Activated T-cell treated with anti-CD3 and anti-CD28 coated beads, Interleukin-2, amount 50 U/mL, for 72 hours (primary cell): ENCODE measurements at regions not wholly inside any gene's neighbourhood (a gene's known extent, or its start where the extent isn't known, plus 50 kb on each side); places are given as distances from the start of the nearest gene placed in this dataset.
"Not testable (repeated sequence)": the region's sequence is repeated elsewhere in the genome, so short reads cannot be mapped to it uniquely, and the experiment has no call there.

ENCODE experiments used
- ATAC-seq, 2 donors: fragments of 150-1000 bp; cut with Tn5 transposase; replicated peaks in 1 of 2; 2 replicates each; pipeline ENCODE4 v1.10.0; 2021; ENCODE audit warnings: moderate library complexity in 2 of 2, mild to moderate bottlenecking in 1 of 2
- DNase-seq, 2 donors: peaks; one replicate each; pipeline ENCODE4 v3.0.0; 2021 to 2022; ENCODE audit warnings: mixed read lengths in 1 of 2
- H3K27ac Mint-ChIP-seq: one replicate; pipeline ENCODE4 v1.8.0; 2022; ENCODE audit warnings: mild to moderate bottlenecking, moderate library complexity, mixed read lengths
- H3K27me3 Mint-ChIP-seq: one replicate; pipeline ENCODE4 v1.8.0; 2022; ENCODE audit warnings: low read depth, mixed read lengths
- H3K36me3 Mint-ChIP-seq, 2 donors: one replicate each; pipeline ENCODE4 v1.8.0; 2022; ENCODE audit warnings: mixed read lengths in 2 of 2, mild to moderate bottlenecking in 1 of 2; ENCODE audit not compliant: insufficient read depth in 2 of 2
- H3K4me1 Mint-ChIP-seq: one replicate; pipeline ENCODE4 v1.8.0; 2022; ENCODE audit warnings: low read depth, mixed read lengths
- H3K4me3 Mint-ChIP-seq, 2 donors: one replicate each; pipeline ENCODE4 v1.8.0; 2022; ENCODE audit warnings: mild to moderate bottlenecking in 2 of 2, mixed read lengths in 2 of 2, moderate library complexity in 2 of 2
- H3K9me3 Mint-ChIP-seq, 2 donors: one replicate each; pipeline ENCODE4 v1.8.0; 2022; ENCODE audit warnings: mixed read lengths in 2 of 2

GRCh38 chr6:168841609-168842278, 400.8 kb downstream of the SMOC2 start:
- Mint-ChIP-seq H3K4me1 (no peaks in the 10 kb centered on the region), H3K4me3 (no peak overlapping the region), H3K27ac (no peak overlapping the region), H3K27me3 (no peaks in the 10 kb centered on the region), H3K36me3 (peaks cover 3 to 11% of the 10 kb centered on the region in 2 donors), H3K9me3 (peaks cover 2 to 3% of the 10 kb centered on the region in 2 donors)
- ATAC-seq (no peak), DNase-seq (no peak)

- not testable (repeated sequence) for H3K9me3 Mint-ChIP-seq, DNase-seq, H3K4me1 Mint-ChIP-seq, ATAC-seq, H3K4me3 Mint-ChIP-seq, H3K27ac Mint-ChIP-seq, H3K27me3 Mint-ChIP-seq
- peaks cover 3 to 11% of the 10 kb centered on the region in 2 donors for H3K36me3 Mint-ChIP-seq
Observed at GRCh38 chr6:168840932-168841331, 399.9 kb downstream of the SMOC2 start.

- not testable (repeated sequence) for H3K4me1 Mint-ChIP-seq, H3K4me3 Mint-ChIP-seq, H3K27ac Mint-ChIP-seq, ATAC-seq, DNase-seq, H3K9me3 Mint-ChIP-seq
- H3K36me3 Mint-ChIP-seq: peaks cover 3 to 11% of the 10 kb centered on the region in 2 donors
- H3K27me3 Mint-ChIP-seq: peaks cover 10% of the 10 kb centered on the region
Observed at GRCh38 chr6:168840299-168840698, 399.3 kb downstream of the SMOC2 start.

DNA sequence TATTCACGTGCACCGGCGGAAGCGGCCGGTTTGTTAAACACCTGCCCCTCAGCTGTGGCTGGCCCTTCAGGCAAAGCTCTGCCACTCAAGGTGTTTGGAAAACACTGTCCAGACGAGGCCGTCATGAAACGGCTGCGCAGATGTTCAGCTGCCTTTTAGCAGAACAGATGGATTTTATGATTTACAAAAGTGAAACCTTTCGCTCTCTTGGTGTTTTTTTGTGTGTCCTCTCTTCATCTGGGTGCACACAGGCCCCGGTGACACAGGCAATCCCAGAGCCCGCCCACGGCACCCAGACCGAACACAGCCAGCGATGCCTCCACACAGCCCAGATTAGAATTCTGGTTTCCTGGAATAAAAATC, 397.0 kb downstream of the SMOC2 start:
- Mint-ChIP-seq H3K4me1 (no peaks in the 10 kb centered on the region), H3K27me3 (peaks cover 12% of the 10 kb centered on the region), H3K4me3 (no peak overlapping the region), H3K27ac (no peak overlapping the region), H3K36me3 (peaks cover 3 to 11% of the 10 kb centered on the region in 2 donors), H3K9me3 (peaks cover 1 to 3% of the 10 kb centered on the region in 2 donors)
- DNase-seq (no peak), ATAC-seq (no peak)

DNA sequence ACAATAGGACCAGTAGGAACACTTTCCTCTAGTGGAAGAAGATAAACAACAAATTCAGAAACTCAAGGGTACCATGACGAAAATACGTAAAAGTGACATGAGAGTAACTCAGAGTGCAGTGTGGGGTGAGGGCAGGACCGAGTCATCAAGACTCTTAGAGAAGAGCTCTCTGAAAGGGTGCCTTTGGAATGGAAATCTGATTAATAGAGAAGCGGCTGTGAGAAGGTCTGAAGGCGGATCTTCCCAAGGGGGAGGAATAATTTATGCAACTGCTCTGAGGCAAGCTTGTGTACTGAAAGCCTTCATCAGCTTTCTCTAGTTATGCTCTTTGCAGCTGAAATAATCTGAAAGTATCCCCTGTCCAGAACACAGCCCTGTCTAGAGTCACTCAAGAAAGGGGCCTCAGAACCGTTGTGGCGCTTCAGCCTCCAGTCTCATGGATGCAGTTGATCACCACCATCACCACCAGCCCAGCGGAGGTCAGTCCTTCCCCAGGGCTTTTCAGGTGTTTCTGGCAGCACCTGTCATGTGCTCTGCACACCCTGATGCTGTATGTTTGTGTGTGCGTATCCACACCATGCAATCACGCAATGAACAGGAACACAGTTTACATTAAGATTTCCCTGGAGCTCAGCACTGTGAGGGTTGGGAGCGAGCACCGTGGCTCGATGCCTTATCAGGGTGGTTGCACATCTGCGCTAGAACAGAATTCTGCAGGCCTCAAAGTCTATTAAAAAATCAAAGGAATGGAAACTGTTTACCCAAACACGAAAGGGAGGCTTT, 396.5 kb downstream of the SMOC2 start:
- DNase-seq (no peak), ATAC-seq (no peak)
- H3K27ac Mint-ChIP-seq: no peak overlapping the region
- H3K4me3 Mint-ChIP-seq: no peak overlapping the region
- H3K27me3 Mint-ChIP-seq: peaks cover 12% of the 10 kb centered on the region
- peaks cover 1 to 3% of the 10 kb centered on the region in 2 donors for H3K9me3 Mint-ChIP-seq
- no peaks in the 10 kb centered on the region for H3K4me1 Mint-ChIP-seq
- peaks cover 3 to 11% of the 10 kb centered on the region in 2 donors for H3K36me3 Mint-ChIP-seq

DNA sequence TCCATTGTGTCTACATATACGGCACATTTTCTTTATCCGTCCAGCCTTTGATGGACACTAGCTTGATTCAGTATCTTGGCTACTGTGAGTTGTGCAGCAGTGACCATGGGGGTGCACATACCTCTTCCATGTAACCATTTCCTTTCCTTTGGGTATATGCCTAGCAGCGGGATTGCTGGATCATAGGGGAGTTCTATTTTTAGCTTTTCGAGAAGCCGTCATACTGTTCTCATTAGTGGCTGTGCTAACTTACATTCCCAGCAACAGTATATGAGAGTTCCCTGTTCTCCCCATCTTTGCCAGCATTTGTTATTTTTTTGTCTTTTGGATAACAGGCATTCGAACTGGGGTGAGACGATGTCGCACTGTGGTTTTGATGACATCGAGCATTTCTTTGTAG, 395.0 kb downstream of the SMOC2 start:
- no peaks in the 10 kb centered on the region for H3K4me1 Mint-ChIP-seq
- H3K27me3 Mint-ChIP-seq: peaks cover 12% of the 10 kb centered on the region
- ATAC-seq: no peak
- DNase-seq: no peak
- H3K36me3 Mint-ChIP-seq: peaks cover 3 to 11% of the 10 kb centered on the region in 2 donors
- no peak overlapping the region for H3K4me3 Mint-ChIP-seq
- no peak overlapping the region for H3K27ac Mint-ChIP-seq
- peaks cover under 1 to 1% of the 10 kb centered on the region in 2 donors for H3K9me3 Mint-ChIP-seq

- Mint-ChIP-seq H3K4me3 (no peak overlapping the region), H3K27me3 (peaks cover 12% of the 10 kb centered on the region), H3K4me1 (no peaks in the 10 kb centered on the region), H3K36me3 (peaks cover 1 to 10% of the 10 kb centered on the region in 2 donors), H3K9me3 (no peaks in the 10 kb centered on the region), H3K27ac (no peak overlapping the region)
- ATAC-seq: no peak
- no peak for DNase-seq
Observed at GRCh38 chr6:168834801-168835200, 393.8 kb downstream of the SMOC2 start.

GRCh38 chr6:168834042-168834587, 393.1 kb downstream of the SMOC2 start:
- Mint-ChIP-seq H3K27me3 (peaks cover 12% of the 10 kb centered on the region), H3K4me3 (no peak overlapping the region), H3K9me3 (no peaks in the 10 kb centered on the region), H3K4me1 (no peaks in the 10 kb centered on the region), H3K27ac (no peak overlapping the region), H3K36me3 (peaks cover 0 to 5% of the 10 kb centered on the region in 2 donors)
- DNase-seq (no peak), ATAC-seq (no peak)

GRCh38 chr6:168828800-168829199, 387.8 kb downstream of the SMOC2 start:
- ATAC-seq (no peak), DNase-seq (no peak)
- Mint-ChIP-seq H3K9me3 (no peaks in the 10 kb centered on the region), H3K36me3 (no peaks in the 10 kb centered on the region), H3K27me3 (no peaks in the 10 kb centered on the region), H3K27ac (no peak overlapping the region), H3K4me3 (no peak overlapping the region), H3K4me1 (no peaks in the 10 kb centered on the region)

DNA sequence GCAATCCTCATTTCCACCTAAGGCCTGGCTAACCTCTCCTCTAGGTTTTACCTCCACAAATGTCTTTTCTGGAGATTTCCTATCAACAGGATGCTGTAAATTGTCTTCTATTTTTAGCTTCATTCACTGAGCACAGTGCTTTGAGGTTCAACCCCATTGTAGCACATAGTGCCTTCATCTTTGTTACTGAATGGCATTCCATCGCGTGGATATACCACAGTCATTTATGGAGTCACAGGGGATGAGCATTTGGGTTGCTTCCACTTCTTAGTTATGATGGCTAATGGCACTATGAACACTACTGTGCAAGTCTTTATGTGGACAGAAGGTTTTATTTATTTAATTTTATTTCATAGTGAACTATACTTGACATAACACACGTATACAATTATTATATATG, 387.1 kb downstream of the SMOC2 start:
- no peak for ATAC-seq
- no peaks in the 10 kb centered on the region for H3K36me3 Mint-ChIP-seq
- H3K9me3 Mint-ChIP-seq: peaks cover 0 to 2% of the 10 kb centered on the region in 2 donors
- H3K4me1 Mint-ChIP-seq: no peaks in the 10 kb centered on the region
- no peak overlapping the region for H3K4me3 Mint-ChIP-seq
- no peak overlapping the region for H3K27ac Mint-ChIP-seq
- no peaks in the 10 kb centered on the region for H3K27me3 Mint-ChIP-seq
- DNase-seq: no peak

DNA sequence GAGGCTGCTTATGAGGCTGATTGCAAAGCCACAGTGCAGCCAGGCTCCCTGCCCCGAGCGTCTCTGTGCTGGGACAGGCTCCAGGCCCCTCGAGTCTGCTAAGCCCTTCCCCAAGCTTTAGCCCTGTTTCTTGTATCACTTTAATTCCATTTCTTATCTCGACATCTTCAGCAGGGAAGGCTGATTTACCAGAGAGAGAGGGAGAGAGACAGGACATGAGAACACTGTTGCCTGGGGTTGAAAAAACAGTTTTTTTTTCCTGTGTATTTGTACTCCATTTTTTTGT, 386.5 kb downstream of the SMOC2 start:
- H3K9me3 Mint-ChIP-seq: peaks cover 0 to 2% of the 10 kb centered on the region in 2 donors
- no peaks in the 10 kb centered on the region for H3K36me3 Mint-ChIP-seq
- H3K4me1 Mint-ChIP-seq: no peaks in the 10 kb centered on the region
- H3K27ac Mint-ChIP-seq: no peak overlapping the region
- H3K4me3 Mint-ChIP-seq: no peak overlapping the region
- ATAC-seq: no peak
- no peaks in the 10 kb centered on the region for H3K27me3 Mint-ChIP-seq
- no peak for DNase-seq

DNA sequence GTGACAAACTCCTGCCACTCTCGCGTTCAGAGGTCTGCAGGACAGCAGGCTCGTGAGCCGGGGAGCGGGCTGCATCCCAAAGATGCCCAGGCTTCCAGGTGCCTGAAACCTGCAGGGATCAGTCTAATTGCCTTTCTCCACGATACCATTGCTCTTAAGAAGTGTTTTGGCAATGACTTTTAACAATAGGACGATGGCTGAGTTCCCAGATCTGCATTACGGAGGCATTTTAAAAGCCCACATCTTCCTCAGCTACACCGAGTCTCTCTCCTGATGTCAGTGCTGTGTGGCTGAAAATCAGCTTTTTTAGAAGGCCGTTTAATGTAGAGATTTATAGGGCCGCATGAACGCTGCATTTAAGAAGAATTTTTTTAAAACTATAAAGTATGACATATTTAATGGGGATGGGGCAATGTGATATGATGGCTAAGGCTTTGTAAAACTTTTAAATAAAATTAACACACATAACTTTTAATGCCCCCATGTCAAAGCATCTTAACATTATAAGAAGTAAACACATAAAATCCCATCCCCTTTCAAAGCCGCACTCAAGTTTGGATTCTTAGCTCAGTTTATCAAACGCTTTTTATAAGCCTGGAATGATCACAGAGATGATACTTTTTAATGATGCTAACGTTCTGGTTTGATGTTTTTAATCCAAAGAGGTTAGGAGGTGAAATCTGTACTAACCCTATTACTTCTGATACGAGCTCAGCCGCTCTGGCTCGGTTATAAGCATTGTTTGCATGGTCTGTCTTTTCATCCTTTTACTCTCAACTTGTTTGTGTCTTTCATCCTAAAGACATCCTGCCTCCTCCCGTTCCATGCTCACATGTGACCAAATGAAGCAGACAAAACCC, 386.0 kb downstream of the SMOC2 start:
- DNase-seq (no peak), ATAC-seq (no peak)
- Mint-ChIP-seq H3K9me3 (peaks cover 0 to 2% of the 10 kb centered on the region in 2 donors), H3K4me1 (no peaks in the 10 kb centered on the region), H3K4me3 (no peak overlapping the region), H3K27ac (no peak overlapping the region), H3K27me3 (no peaks in the 10 kb centered on the region), H3K36me3 (no peaks in the 10 kb centered on the region)

GRCh38 chr6:168826078-168826390, 385.1 kb downstream of the SMOC2 start:
- Mint-ChIP-seq H3K9me3 (peaks cover 0 to 2% of the 10 kb centered on the region in 2 donors), H3K4me1 (no peaks in the 10 kb centered on the region), H3K36me3 (no peaks in the 10 kb centered on the region), H3K4me3 (no peak overlapping the region), H3K27ac (no peak overlapping the region), H3K27me3 (no peaks in the 10 kb centered on the region)
- ATAC-seq (no peak), DNase-seq (no peak)
